ENCODE measurements at regions not wholly inside any gene's neighbourhood (a gene's known extent, or its start where the extent isn't known, plus 50 kb on each side); places are given as distances from the start of the nearest gene placed in this dataset.

DNA sequence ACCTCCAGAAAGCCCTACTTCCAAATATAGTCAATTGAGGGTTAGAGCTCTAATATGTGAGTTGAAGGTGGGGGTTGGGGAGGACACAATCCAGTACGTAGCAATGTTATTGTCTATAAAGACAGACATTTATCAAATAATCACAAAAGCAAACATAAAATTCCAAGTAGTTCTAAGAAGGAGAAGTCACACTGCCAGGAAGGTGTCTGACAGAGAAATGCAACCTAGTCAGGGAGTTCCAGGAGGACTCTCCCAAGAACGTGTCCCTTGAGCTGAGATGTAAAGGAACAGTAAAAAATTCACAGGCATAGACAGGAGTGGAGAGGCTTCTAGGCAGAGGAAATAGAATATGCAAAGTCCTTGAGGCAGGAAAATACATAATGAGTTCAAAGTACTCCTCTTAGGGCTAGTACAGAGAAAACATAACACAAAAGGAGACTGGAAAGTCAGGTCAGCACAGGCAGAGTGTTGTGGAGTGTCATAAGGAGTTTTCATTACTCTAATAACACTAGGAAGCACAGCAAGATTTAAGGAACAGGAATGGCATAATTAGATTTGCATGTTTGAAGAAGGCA lies 277.6 kb upstream of the STT3B start (continued):
- TF ChIP-seq ZNF114 (CRISPR knock-in tag; IDR thresholded peaks at IDR 0.05) (no peak), POLR2AphosphoS5 (IDR thresholded peaks at IDR 0.05; ENCODE audit: low read depth) (no peak), STAT1 (IDR thresholded peaks at IDR 0.05; ENCODE audit: unreplicated experiment) (no peak)
- TF ChIP-seq, protein P1, sequence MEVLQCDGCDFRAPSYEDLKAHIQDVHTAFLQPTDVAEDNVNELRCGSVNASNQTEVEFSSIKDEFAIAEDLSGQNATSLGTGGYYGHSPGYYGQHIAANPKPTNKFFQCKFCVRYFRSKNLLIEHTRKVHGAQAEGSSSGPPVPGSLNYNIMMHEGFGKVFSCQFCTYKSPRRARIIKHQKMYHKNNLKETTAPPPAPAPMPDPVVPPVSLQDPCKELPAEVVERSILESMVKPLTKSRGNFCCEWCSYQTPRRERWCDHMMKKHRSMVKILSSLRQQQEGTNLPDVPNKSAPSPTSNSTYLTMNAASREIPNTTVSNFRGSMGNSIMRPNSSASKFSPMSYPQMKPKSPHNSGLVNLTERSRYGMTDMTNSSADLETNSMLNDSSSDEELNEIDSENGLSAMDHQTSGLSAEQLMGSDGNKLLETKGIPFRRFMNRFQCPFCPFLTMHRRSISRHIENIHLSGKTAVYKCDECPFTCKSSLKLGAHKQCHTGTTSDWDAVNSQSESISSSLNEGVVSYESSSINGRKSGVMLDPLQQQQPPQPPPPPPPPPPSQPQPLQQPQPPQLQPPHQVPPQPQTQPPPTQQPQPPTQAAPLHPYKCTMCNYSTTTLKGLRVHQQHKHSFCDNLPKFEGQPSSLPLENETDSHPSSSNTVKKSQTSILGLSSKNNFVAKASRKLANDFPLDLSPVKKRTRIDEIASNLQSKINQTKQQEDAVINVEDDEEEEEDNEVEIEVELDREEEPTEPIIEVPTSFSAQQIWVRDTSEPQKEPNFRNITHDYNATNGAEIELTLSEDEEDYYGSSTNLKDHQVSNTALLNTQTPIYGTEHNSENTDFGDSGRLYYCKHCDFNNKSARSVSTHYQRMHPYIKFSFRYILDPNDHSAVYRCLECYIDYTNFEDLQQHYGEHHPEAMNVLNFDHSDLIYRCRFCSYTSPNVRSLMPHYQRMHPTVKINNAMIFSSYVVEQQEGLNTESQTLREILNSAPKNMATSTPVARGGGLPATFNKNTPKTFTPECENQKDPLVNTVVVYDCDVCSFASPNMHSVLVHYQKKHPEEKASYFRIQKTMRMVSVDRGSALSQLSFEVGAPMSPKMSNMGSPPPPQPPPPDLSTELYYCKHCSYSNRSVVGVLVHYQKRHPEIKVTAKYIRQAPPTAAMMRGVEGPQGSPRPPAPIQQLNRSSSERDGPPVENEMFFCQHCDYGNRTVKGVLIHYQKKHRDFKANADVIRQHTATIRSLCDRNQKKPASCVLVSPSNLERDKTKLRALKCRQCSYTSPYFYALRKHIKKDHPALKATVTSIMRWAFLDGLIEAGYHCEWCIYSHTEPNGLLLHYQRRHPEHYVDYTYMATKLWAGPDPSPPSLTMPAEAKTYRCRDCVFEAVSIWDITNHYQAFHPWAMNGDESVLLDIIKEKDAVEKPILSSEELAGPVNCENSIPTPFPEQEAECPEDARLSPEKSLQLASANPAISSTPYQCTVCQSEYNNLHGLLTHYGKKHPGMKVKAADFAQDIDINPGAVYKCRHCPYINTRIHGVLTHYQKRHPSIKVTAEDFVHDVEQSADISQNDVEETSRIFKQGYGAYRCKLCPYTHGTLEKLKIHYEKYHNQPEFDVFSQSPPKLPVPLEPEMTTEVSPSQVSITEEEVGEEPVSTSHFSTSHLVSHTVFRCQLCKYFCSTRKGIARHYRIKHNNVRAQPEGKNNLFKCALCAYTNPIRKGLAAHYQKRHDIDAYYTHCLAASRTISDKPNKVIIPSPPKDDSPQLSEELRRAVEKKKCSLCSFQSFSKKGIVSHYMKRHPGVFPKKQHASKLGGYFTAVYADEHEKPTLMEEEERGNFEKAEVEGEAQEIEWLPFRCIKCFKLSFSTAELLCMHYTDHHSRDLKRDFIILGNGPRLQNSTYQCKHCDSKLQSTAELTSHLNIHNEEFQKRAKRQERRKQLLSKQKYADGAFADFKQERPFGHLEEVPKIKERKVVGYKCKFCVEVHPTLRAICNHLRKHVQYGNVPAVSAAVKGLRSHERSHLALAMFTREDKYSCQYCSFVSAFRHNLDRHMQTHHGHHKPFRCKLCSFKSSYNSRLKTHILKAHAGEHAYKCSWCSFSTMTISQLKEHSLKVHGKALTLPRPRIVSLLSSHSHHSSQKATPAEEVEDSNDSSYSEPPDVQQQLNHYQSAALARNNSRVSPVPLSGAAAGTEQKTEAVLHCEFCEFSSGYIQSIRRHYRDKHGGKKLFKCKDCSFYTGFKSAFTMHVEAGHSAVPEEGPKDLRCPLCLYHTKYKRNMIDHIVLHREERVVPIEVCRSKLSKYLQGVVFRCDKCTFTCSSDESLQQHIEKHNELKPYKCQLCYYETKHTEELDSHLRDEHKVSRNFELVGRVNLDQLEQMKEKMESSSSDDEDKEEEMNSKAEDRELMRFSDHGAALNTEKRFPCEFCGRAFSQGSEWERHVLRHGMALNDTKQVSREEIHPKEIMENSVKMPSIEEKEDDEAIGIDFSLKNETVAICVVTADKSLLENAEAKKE (CRISPR knock-in tag; IDR thresholded peaks at IDR 0.05) = no peak
- TF ChIP-seq, protein P2, sequence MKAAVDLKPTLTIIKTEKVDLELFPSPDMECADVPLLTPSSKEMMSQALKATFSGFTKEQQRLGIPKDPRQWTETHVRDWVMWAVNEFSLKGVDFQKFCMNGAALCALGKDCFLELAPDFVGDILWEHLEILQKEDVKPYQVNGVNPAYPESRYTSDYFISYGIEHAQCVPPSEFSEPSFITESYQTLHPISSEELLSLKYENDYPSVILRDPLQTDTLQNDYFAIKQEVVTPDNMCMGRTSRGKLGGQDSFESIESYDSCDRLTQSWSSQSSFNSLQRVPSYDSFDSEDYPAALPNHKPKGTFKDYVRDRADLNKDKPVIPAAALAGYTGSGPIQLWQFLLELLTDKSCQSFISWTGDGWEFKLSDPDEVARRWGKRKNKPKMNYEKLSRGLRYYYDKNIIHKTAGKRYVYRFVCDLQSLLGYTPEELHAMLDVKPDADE (IDR thresholded peaks at IDR 0.05) = no peak

DNA sequence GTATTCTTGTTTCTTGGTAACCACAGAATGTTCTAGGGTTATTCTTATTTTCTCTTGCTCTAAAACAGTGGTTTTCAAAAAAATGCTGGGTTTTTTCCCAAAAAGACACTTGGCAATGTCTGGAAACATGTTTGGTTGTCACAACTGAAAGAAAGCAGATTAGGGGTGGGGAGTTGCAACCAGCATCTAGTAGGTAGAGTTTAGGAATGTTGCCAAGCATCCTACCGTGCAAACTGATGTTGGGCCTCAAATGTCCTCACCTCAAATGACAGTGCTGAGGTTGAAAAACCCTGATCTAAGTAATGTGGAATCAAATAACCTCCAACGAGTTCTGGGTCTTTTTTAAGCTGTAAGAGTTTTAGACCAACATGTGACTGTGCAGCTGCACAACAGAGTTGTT lies 270.5 kb upstream of the STT3B start:
- H3K27me3 Mint-ChIP-seq (ENCODE audit: insufficient read depth, low read depth, poor library complexity) = no peaks in the 10 kb centered on the region
- Histone ChIP-seq H3F3A (replicated peaks; ENCODE audit: low read depth) (no peaks in the 10 kb centered on the region), H3K36me3 (ENCODE audit: insufficient read depth) (no peaks in the 10 kb centered on the region), H4K20me1 (replicated peaks; ENCODE audit: insufficient read depth) (no peaks in the 10 kb centered on the region), H3K4me1 (ENCODE audit: insufficient read depth) (no peaks in the 10 kb centered on the region), H3K27ac (ENCODE audit: low read depth) (no peak overlapping the region), H3K27me3 (ENCODE audit: insufficient read depth) (no peaks in the 10 kb centered on the region), H2AFZ (0 out of 2 replicates have a peak overlapping the region, but pooled peaks have one; percentile 2), H3K4me2 (no peak overlapping the region), H3K79me2 (replicated peaks; ENCODE audit: insufficient read depth) (no peaks in the 10 kb centered on the region), H3K9me2 (ENCODE audit: insufficient read depth) (no peaks in the 10 kb centered on the region), H3K4me3 (no peak overlapping the region)
- H3K9me3 Mint-ChIP-seq = no peaks in the 10 kb centered on the region; the same call in 2 of the 3 replicates
- no peaks in the 10 kb centered on the region for H3K36me3 Mint-ChIP-seq (ENCODE audit: low read depth)
- H3K4me1 Mint-ChIP-seq = no peaks in the 10 kb centered on the region
- ATAC-seq (no peak), DNase-seq (ENCODE audit: low spot score) (no peak)
- H3K27ac Mint-ChIP-seq = no peak overlapping the region
- no peak overlapping the region for H3K4me3 Mint-ChIP-seq
- TF ChIP-seq ZNF114 (CRISPR knock-in tag; IDR thresholded peaks at IDR 0.05) (no peak), POLR2AphosphoS5 (IDR thresholded peaks at IDR 0.05; ENCODE audit: low read depth) (no peak), JUNB (IDR thresholded peaks at IDR 0.05; ENCODE audit: unreplicated experiment) (no peak), EZH2phosphoT487 (IDR thresholded peaks at IDR 0.05; ENCODE audit: unreplicated experiment) (no peak), CREB1 (CRISPR knock-in tag; IDR thresholded peaks at IDR 0.05; ENCODE audit: low read depth) (no peak), NANOG (IDR thresholded peaks at IDR 0.05; ENCODE audit: borderline replicate concordance) (no peak)
- TF ChIP-seq, protein P3, sequence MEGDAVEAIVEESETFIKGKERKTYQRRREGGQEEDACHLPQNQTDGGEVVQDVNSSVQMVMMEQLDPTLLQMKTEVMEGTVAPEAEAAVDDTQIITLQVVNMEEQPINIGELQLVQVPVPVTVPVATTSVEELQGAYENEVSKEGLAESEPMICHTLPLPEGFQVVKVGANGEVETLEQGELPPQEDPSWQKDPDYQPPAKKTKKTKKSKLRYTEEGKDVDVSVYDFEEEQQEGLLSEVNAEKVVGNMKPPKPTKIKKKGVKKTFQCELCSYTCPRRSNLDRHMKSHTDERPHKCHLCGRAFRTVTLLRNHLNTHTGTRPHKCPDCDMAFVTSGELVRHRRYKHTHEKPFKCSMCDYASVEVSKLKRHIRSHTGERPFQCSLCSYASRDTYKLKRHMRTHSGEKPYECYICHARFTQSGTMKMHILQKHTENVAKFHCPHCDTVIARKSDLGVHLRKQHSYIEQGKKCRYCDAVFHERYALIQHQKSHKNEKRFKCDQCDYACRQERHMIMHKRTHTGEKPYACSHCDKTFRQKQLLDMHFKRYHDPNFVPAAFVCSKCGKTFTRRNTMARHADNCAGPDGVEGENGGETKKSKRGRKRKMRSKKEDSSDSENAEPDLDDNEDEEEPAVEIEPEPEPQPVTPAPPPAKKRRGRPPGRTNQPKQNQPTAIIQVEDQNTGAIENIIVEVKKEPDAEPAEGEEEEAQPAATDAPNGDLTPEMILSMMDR (conservative IDR thresholded peaks at IDR 0.05; ENCODE audit: low read depth in 2 of 2) = no peak
